ENCODE measurements at regions not wholly inside any gene's neighbourhood (a gene's known extent, or its start where the extent isn't known, plus 50 kb on each side); places are given as distances from the start of the nearest gene placed in this dataset.

GRCh38 chr5:112682621-112683061 is 55.0 kb upstream of the APC start:
- intact Hi-C loops (cut with DNase I; ENCODE audit: low total_unique reads) = no loop called here
- H3K4me1 ChIP-seq = no peaks in the 10 kb centered on the region
- no peak overlapping the region for H3K27ac ChIP-seq

GRCh38 chr5:112684121-112684520 is 53.6 kb upstream of the APC start:
- Histone ChIP-seq H3K36me3 (no peaks in the 10 kb centered on the region), H3K4me3 (no peak overlapping the region), H3K27me3 (no peaks in the 10 kb centered on the region), H3K4me1 (no peaks in the 10 kb centered on the region), H3K27ac (peak overlapping the region in 1 of 2 donors; percentile 55), H3K9me3 (no peaks in the 10 kb centered on the region)
- no peak for TF ChIP-seq CTCF (IDR thresholded peaks at IDR 0.05)
- no peak for TF ChIP-seq POLR2A (IDR thresholded peaks at IDR 0.05)
- DNase-seq = no peak
- intact Hi-C loops (cut with DNase I; ENCODE audit: low total_unique reads) = no loop called here

More at GRCh38 chr5:112682621-112683061, 55.0 kb upstream of the APC start:
- H3K36me3 ChIP-seq = no peaks in the 10 kb centered on the region
- H3K9me3 ChIP-seq = no peaks in the 10 kb centered on the region
- no peak overlapping the region for H3K4me3 ChIP-seq
- no peaks in the 10 kb centered on the region for H3K27me3 ChIP-seq
- no peak for DNase-seq
- no peak for TF ChIP-seq CTCF (IDR thresholded peaks at IDR 0.05)
- TF ChIP-seq POLR2A (IDR thresholded peaks at IDR 0.05) = no peak

- no peak for TF ChIP-seq POLR2A (IDR thresholded peaks at IDR 0.05)
- TF ChIP-seq CTCF (IDR thresholded peaks at IDR 0.05) = no peak
- H3K4me3 ChIP-seq = no peak overlapping the region
- H3K27me3 ChIP-seq = no peaks in the 10 kb centered on the region
- H3K27ac ChIP-seq = peak overlapping the region; percentile 40 to 55
- peak in 1 of 2 donors; percentile 26 for DNase-seq
- intact Hi-C loops (cut with DNase I; ENCODE audit: low total_unique reads) = no loop called here
- H3K36me3 ChIP-seq = no peaks in the 10 kb centered on the region
- H3K4me1 ChIP-seq = no peaks in the 10 kb centered on the region
- H3K9me3 ChIP-seq = no peaks in the 10 kb centered on the region
These were observed 52.9 kb upstream of the APC start for GRCh38 chr5:112684737-112685136.

GRCh38 chr5:112685386-112685785 is 52.3 kb upstream of the APC start:
- intact Hi-C loops (cut with DNase I; ENCODE audit: low total_unique reads) = no loop called here
- Histone ChIP-seq H3K9me3 (no peaks in the 10 kb centered on the region), H3K36me3 (no peaks in the 10 kb centered on the region), H3K27me3 (no peaks in the 10 kb centered on the region), H3K4me1 (no peaks in the 10 kb centered on the region), H3K27ac (peak overlapping the region; percentile 40 to 55), H3K4me3 (no peak overlapping the region)
- DNase-seq = no peak
- no peak for TF ChIP-seq POLR2A (IDR thresholded peaks at IDR 0.05)
- TF ChIP-seq CTCF (IDR thresholded peaks at IDR 0.05) = no peak

- Histone ChIP-seq H3K4me3 (no peak overlapping the region), H3K36me3 (no peaks in the 10 kb centered on the region), H3K9me3 (no peaks in the 10 kb centered on the region), H3K27me3 (no peaks in the 10 kb centered on the region), H3K27ac (peak overlapping the region in 1 of 2 donors; percentile 55), H3K4me1 (no peaks in the 10 kb centered on the region)
- TF ChIP-seq POLR2A (IDR thresholded peaks at IDR 0.05) (no peak), CTCF (IDR thresholded peaks at IDR 0.05) (no peak)
- intact Hi-C loops (cut with DNase I; ENCODE audit: low total_unique reads) = no loop called here
- no peak for DNase-seq
These were observed 51.8 kb upstream of the APC start for GRCh38 chr5:112685931-112686330.
